GM19467 (cell line): ENCODE measurements at regions not wholly inside any gene's neighbourhood (a gene's known extent, or its start where the extent isn't known, plus 50 kb on each side); places are given as distances from the start of the nearest gene placed in this dataset.
"Not testable (repeated sequence)": the region's sequence is repeated elsewhere in the genome, so short reads cannot be mapped to it uniquely, and the experiment has no call there.

Experiments used
- ATAC-seq: cut with Tn5 transposase; IDR thresholded peaks from one replicate; pipeline ENCODE4 v1.9.1; 2021; ENCODE audit warnings: mild to moderate bottlenecking, moderate library complexity; ENCODE audit not compliant: unreplicated experiment

DNA sequence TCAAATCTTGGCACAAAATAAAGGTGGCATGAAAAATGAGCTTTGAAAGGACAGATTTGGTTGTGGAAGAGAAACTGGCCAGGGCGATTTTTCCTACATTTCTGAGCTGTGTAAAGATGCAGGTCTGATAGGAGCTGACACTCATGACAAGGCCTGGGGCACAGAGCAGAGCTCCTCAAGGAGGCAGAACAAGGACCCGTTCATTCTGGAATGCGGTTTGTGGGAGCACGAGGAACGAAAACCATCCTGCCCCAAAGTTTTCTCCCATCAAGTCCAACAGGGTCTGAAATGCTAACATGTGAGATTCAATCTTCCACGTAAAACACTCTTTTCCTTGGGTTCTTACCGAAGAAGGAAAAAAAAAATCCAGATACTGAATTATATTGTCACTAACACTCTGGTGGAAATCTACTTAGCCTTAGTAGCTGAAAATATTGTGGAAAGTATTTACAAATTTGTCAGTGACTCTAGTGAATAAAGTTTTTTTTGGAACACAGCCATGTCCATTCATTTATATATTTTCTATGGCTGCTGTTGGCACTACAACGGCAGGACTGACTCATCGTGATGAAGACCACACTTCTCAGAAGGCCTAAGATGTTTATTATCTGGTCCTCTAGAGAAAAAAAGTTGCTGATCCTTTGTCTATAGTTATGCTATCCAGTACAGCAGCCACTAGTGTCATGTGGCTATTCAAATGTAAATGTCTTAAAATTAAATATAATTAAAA is 215.7 kb downstream of the BAMBI start:
- ATAC-seq, result no peak

DNA sequence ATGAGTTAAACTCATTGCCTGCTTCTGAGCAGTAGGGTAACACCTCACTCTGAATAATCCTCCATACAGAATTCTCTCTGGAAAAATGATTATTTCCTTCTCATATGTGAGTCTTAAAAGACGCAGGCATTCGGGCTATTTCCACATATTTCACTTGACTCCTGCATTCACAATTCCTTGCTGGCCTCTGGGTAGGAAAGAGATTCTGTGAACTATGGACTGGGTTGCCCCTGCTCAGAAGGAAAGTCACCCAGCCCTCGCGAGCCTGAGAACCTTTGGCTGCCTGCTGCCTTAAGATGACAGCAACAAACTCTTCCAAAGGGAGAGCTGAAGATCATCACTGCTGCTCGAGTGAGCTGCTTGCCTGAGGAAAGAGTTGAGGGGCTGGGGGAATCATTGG is 216.8 kb downstream of the BAMBI start:
- no peak for ATAC-seq

DNA sequence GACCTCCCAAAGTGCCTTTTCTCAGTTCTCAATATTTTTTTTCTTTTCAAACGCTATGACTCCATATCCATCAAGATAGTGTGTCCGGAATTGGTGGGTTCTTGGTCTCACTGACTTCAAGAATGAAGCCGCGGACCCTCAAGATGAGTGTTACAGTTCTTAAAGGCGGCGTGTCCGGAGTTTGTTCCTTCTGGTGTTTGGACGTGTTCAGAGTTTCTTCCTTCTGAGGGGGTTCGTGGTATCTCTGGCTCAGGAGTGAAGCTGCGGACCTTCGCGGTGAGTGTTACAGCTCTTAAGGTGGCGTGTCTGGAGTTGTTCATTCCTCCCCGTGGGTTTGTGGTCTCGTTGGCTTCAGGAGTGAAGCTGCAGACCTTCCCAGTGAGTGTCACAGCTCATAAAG is 218.3 kb downstream of the BAMBI start:
- not testable (repeated sequence) for ATAC-seq

DNA sequence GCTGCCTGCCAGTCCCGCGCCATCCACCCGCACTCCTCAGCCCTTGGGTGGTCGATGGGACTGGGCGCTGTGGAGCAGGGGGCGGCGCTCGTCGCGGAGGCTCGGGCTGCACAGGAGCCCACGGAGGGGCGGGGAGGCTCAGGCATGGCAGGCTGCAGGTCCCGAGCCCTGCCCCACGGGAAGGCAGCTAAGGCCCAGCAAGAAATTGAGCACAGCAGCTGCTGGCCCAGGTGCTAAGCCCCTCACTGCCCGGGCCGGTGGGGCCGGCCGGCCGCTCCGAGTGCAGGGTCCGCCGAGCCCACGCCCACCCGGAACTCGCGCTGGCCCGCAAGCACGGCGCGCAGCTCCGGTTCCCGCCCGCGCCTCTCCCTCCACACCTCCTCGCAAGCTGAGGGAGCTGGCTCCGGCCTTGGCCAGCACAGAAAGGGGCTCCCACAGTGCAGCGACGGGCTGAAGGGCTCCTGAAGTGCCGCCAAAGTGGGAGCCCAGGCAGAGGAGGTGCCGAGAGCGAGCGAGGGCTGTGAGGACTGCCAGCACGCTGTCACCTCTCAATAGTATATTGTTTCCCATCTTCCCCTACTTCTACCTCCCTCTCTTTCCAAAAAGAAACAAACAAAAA is 219.6 kb downstream of the BAMBI start:
- not testable (repeated sequence) for ATAC-seq

DNA sequence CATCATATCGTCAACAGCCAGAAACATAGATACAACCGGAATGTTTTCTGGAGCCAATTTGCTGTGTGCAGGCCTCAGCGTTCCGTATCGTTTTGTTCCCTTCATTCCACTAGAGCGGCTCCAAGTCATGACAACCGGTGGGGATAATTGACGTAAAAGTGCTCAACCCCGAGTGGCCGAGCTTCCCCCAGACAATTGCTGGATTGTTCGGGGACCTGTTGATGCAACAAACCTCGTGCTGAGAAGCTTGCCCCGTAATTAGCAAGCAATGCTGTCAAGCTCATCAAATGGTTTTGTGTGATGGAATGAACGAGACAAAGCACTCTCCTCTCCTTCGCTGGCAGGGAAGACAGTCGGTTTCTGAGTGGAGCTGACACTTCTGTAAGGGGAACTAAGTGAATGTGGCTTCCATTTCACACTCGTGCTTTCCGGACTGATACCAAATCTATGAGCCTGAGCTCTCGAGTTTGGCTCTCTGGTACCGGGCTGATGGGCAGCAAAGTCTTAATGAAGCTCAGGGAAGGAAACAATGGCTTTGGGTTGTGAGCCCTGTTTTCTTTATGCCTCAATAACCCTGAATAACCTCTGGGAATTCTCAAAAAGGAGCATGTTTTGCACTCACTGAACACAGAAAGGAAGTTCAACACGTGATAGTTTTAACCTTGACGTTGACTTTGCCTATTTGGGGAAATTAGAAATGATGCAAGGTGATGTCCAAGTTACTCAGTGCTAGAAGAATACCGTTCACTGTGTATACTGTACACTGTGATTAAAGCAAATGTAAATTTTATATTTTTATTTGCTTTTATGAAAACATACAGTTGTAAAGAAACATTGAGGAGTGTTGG is 220.5 kb downstream of the BAMBI start:
- no peak for ATAC-seq

DNA sequence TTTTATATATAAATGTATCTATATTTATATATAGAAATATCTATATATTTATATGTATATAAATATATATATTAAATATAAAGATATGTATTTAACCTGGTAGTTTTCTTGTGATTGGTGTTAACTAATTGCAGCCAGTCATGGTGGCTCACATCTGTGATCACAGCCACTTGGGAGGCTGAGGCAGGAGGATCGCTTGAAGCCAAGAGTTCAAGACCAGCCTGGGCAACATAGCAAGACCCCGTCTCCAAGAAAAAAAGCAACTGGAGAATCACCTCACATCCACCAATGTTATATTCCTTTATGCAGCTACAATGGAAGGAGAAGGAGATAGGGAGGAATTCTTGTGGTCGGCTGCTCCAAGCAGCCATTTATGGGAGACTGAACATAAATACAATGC is 224.9 kb downstream of the BAMBI start:
- no peak for ATAC-seq

DNA sequence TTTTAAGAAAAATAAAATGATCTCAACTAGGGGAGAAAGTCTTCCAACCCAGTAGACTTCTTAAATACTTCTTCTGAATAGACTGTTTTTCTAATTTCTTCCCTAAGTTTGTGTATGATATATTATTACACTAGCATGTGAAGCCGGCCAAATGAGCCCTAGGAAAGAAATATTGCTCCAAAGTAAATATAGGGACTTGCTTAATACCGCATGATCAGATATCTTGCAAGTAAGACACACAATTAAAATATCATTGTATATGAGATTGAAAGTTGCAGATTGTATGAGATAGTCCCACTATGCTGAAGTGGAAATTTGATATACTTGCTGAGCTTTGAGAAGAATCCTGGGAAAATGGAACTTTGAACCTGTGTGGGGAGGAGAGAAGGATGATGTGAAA is 225.7 kb downstream of the BAMBI start:
- ATAC-seq, result no peak

DNA sequence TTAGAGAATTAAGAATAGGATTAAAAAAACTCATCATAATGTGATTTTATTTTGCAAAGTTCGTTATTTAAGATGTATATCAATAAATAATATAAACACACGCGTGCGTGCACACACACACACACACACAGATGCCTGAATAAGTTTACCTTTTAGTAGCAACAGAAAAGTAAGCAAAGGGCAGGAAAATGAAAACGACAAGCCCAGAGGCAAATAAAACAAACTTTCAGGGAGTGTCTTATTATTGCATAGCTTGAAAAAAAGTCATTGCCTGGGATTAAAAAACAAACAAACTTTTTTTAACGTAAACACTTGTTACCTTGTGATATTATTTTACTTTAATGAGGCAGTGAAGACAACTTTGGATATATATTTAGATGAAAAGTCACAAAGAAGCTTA is 226.4 kb downstream of the BAMBI start:
- ATAC-seq, result no peak

DNA sequence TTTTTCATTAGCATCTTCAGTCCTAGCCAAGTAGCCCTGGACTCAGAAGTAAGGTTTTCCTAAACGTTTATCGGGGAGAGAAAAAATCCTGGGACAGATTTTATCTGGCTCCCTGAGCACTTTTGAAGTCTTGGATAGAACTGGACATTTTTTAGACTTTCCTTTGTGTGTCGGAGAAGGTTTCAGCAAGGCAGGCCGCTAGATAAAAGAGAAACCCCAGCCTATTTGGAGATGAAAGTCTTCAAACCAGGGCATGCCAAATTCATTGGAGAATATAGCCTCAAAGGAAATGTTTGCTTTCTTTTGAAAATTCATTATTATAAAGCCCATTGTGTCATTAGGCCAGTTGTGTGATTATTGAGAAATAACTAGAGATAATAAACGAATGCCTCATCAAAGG is 228.1 kb downstream of the BAMBI start:
- ATAC-seq, result no peak

DNA sequence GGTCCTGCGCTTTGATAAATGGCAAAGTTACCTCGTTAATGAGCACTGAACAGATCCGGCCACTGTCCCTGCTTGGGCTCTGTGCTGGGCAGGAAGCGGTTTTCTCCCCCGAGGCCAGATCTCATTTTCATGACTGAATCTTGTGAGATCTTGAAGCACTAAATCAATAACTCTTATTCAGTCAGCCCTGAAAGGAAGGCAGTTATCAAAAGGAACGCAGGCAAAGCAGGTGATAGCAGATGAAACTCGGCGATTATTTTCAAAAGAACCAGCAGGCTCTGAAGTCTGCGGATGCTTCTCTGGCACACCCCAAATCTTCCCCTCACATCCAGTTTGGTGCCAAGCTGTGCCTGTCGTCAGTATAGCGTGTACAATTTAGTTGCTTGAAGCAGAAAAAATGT is 228.7 kb downstream of the BAMBI start:
- no peak for ATAC-seq

DNA sequence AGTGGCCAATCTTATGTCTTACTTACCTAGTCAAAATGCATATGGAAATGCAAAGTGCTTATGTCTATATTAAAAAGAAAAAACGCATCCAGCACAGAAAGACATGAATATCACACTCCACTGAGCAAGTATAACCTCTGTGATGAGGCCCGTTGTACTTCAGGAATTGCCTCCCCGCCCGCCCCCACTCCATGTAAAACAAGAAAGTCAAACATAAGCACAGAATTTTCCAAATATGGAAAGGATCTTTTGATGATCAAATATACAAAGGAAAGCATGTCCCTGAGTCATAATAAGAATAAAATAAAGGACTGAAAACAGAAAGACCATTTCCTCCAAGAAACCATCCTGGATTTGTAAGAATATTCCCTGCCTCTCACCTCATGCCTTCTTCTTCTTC is 229.1 kb downstream of the BAMBI start:
- ATAC-seq, result no peak

DNA sequence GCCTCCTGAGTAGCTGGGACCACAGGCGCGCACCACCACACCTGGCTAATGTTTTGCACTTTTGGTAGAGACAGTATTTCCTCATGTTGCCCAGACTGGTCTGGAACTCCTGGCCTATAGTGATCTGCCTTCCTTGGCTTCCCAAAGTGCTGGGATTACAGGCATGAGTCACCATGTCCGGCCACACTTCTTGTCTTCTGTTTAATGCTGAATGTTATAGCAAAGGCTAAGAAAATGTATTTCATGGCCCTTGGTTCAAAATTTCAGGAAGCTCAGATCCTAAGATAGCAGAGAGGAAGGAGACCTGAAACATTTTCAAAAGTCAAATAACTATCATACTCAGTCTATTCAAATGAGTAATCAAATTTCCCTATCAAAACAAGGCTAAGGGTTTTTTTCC is 229.6 kb downstream of the BAMBI start:
- no peak for ATAC-seq

DNA sequence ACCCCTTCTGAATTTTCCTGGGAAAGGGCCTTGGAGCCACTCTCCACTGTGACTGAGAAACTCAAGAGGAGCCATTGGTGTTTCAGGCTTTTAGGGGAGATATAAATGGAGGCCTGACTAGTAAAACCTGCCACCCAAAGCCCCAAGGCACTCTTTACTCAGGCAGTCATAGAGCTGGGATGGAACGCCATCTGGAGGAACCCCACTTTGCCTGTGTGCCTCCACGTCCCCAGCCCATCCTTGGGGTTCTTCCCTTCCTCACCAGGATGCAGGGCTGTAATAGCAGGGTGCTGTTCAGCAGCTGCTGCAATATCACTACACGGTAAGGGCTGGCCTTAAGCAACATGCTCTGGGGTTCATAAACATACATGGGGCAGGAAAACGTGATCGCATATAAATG is 232.6 kb downstream of the BAMBI start:
- no peak for ATAC-seq

DNA sequence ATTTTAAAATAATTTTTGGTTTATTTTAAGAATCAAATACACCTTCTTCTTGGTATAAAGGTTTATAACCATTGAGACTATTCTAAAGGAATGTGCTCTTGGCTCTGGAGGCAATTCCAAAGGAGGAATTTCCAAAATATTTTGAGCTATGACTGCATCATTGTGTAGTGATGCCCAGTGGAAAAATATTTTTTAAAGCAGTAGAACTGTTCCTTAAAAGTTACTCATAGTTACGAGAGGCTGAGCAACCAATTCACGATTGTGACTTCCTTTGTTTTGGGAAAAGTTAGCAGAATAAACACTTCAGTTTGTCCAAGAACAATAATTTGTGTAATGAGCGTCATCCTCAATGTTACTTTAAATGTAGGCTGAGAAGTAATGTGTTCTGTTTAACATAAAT is 233.6 kb downstream of the BAMBI start:
- no peak for ATAC-seq

DNA sequence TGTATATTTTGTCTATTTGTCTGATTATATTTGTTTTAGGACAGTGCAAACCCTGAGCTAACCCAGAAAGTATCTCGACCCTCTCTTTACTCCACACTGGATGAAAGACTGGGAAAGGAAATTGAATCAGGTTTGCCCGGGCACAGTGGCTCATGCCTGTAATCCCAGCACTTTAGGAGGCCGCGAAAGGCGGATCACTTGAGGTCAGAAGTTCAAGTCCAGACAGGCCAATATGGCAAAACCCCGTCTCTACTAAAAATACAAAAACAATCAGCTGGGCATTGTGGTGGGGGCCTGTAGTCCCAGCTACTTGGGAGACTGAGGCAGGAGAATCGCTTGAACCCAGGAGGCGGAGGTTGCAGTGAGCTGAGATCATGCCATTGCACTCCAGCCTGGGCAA is 234.2 kb downstream of the BAMBI start:
- ATAC-seq, result not testable (repeated sequence)

DNA sequence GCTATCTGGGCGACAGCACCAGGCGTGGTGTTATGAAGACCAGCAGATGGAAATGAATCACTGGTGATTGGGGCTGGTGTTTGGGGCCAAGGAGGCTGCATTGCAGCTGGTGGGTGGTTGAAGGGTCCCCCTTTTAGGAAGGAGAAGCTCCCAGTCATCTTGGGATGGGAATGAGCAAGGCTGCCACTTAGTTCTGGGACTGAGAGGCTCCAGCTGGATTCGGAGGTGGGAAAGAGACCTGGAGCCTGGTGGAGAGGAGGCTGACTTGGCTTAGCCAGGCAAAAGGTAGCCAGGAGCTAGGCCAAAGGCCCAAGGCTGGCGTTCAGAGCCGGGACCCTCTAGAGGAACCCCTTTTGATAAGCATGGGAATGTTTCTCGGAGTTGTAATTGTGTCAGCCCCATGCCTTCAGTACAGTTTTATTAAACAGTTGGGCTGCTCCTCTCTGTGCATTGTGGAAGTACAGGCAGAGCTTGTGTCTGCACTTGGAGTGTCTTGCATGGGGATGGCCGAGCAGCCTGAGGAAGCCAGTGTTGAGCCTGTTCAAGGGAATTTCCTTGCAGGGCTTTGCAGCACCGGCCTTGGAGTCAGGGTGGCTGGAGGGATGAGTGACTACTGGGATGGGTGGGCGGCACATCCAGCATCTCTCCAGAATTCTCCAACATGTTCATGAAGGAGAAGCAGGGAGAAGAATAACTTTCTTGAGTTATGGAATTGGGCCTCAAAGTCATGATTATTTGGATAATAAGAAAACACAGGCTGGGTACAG is 234.9 kb downstream of the BAMBI start:
- no peak for ATAC-seq

DNA sequence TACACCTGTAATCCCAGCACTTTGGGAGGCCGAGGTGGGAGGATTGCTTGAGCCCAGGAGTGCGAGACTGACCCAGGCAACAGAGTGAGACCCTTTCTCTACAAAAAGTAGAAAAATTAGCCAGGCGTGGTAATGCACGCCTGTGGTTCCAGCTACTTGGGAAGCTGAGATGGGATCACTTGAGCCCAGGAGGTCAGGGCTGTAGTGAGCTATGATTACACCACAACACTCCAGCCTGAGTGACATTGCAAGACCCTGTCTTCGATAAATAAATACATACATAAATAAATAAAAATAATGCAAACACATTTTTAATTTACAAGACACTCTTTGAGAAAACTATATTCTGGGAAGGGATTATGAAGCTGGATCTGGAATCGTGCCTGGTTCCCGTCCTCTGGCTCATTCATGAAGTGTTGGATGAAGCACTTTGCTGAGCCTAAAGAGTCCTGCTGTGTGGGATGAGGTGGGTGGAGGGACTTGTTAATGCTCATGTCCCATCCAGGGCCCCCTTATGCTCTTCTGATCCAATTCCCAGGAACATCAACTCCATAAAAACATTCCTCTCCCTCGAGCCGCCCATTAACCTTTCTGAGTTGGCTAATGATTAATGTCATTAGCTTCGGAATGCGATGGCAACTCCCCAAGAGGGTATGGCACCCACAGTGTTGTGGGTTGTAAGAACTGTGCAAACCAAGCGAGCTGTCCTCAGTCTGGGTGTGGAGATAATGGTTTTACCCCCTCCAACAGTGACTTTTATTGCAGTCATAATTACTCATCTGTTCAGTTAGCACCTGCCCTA is 236.3 kb downstream of the BAMBI start:
- no peak for ATAC-seq

DNA sequence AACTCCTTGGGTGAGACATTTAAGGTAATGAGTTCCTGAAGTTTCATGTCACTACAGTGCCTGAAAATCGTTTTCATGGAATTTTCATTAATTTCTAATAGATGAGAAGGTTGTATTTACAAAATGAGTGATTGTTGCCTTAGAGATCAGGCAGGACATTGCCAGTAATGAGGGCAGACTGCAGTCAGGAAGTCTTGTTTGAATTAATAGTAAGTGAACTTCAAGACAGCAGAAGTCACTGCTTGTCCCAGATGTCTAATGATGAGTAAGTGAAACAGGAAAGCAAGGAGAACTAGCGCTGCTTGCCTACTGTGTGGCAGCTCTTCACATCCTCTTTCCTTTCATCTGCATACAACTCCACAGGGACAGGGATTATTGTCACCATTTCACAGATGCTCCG is 237.4 kb downstream of the BAMBI start:
- ATAC-seq, result no peak

DNA sequence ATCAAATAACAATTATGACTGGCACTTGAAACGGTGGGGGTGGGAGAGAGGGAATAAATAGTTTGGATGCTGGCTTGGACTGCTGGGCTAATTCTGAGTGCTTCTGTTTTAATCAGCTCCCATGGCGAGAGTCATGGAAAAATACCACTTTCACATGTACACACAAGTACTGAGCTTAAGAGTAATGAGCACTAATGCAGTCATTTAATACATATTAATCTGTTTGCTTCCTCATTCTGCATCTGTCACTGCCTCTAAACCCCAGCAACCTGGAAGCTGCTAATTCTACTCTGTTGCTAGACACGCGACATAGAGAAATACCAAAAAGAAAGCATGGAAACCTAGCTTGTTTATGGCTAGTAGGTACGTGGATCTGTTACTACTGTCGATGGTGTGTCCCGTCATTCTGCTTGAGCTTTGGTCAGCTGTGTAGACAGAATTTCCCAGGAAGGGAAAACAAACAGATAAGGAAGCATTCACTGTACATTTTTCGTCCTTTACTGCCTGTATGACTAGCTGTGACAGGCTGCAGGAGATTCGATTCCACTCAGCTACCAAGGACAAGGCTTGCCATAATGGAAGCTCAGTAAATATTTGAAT is 238.8 kb downstream of the BAMBI start:
- ATAC-seq, result no peak

DNA sequence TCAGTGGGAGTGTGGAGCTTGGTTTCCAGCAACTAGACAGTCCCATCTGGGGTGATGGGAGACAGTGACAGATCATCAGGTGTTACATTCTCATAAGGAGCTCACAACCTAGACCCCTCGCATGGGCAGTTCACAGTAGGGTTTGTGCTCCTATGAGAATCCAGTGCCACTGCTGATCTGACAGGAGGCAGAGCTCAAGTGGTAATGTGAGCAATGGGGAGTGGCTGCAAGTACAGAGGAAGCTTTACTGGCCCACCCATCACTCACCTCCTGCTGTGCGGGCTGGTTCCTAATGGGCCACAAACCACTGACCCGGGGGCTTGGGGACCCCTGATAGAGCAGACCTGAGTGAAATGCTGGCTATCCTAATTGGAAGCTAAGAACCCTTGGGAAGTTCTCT is 242.8 kb downstream of the BAMBI start:
- no peak for ATAC-seq
